Panc1 (cell line): ENCODE measurements at regions not wholly inside any gene's neighbourhood (a gene's known extent, or its start where the extent isn't known, plus 50 kb on each side); places are given as distances from the start of the nearest gene placed in this dataset.

Source experiments
- ATAC-seq: fragments of 200-7000 bp; cut with Tn5 transposase; 2 replicates; pipeline ENCODE4 v1.9.1; 2020; ENCODE audit warnings: mild to moderate bottlenecking, moderate library complexity
- BruUV-seq: library from RNA; stranded (reverse); fragments of 400-500 nt; replicated peaks from 2 replicates; lab custom pipeline; 2021; lab: Mats Ljungman, UMichigan
- CTCF ChIA-PET: fragments of 300-600 bp; sonication (Branson Sonifier 250); formaldehyde crosslinking; loops from one replicate; lab custom pipeline; 2022; ENCODE audit warnings: antibody characterized with exemption; lab: Charles Lee
- POLR2A ChIA-PET: fragments of 300-600 bp; sonication (Branson Sonifier 250); formaldehyde crosslinking; loops from one replicate; lab custom pipeline; 2022; ENCODE audit warnings: antibody characterized with exemption; lab: Charles Lee
- DNase-seq: peaks from one replicate; pipeline ENCODE4 v3.0.0-alpha.2; 2010; ENCODE audit warnings: low read depth, low spot score
- H3K27ac ChIP-seq: 2 replicates; pipeline ENCODE4 v1.5.1; 2011; ENCODE audit warnings: mild to moderate bottlenecking, low read length, inconsistent platforms
- H3K27me3 ChIP-seq: fragments of 200-500 bp; sonication (Bioruptor generic); 2 replicates; pipeline ENCODE4 v1.6.0; 2014; ENCODE audit warnings: low read length, inconsistent platforms; ENCODE audit not compliant: control insufficient read depth, insufficient read depth
- H3K36me3 ChIP-seq: fragments of 200-500 bp; sonication (Bioruptor generic); 2 replicates; pipeline ENCODE4 v1.5.1; 2014; ENCODE audit warnings: inconsistent platforms, mild to moderate bottlenecking, low read length, moderate library complexity; ENCODE audit not compliant: control insufficient read depth, insufficient read depth
- H3K4me1 ChIP-seq: 2 replicates; pipeline ENCODE4 v1.5.1; 2011; ENCODE audit warnings: inconsistent platforms, mild to moderate bottlenecking, low read length, moderate library complexity; ENCODE audit not compliant: control insufficient read depth, insufficient read depth
- H3K4me3 ChIP-seq, 2 experiments: 2 replicates each; pipeline ENCODE4 v1.5.1; 2011 to 2012; ENCODE audit warnings: low read depth in 2 of 2, low read length in 2 of 2, mild to moderate bottlenecking in 2 of 2, inconsistent platforms in 1 of 2, moderate library complexity in 1 of 2
- H3K9me3 ChIP-seq: fragments of 200-500 bp; sonication (Bioruptor generic); 2 replicates; pipeline ENCODE4 v1.5.1; 2014; ENCODE audit warnings: low read depth, mild to moderate bottlenecking, inconsistent platforms, low read length, moderate library complexity; ENCODE audit not compliant: control insufficient read depth, insufficient read depth
- POLR2AphosphoS5 ChIP-seq: IDR thresholded peaks from 2 replicates; pipeline ENCODE4 v1.6.1; 2012; ENCODE audit warnings: mild to moderate bottlenecking, low read depth, low read length, moderate library complexity
- SIN3A ChIP-seq: IDR thresholded peaks from 2 replicates; pipeline ENCODE4 v1.6.1; 2012; ENCODE audit warnings: low read depth, mild to moderate bottlenecking, low read length, moderate library complexity, borderline replicate concordance; ENCODE audit not compliant: insufficient read depth
- TCF7L2 ChIP-seq: IDR thresholded peaks from 2 replicates; pipeline ENCODE4 v1.6.1; 2011; ENCODE audit warnings: mild to moderate bottlenecking, low read depth, low read length, inconsistent platforms
- in situ Hi-C: cut with HindIII; loops from 2 replicates; pipeline ENCODE4 v1.10.0; 2016; ENCODE audit warnings: low sequenced_read_pairs, low pct_unique_long_range_greater_than_20kb
- intact Hi-C: fragments of 100-400 bp; cut with micrococcal nuclease; formaldehyde crosslinking; loops from one replicate; pipeline ENCODE4 v1.10.0; 2022; ENCODE audit not compliant: unreplicated experiment
- TF ChIP-seq, protein P1 (sequence below), 2 experiments: IDR thresholded peaks; 2 replicates each; pipeline ENCODE4 v1.6.1; 2011 to 2012; ENCODE audit warnings: low read depth in 2 of 2, control low read depth in 1 of 2, low read length in 1 of 2, mild to moderate bottlenecking in 1 of 2, moderate library complexity in 1 of 2; ENCODE audit not compliant: insufficient read depth in 1 of 2
- TF ChIP-seq, protein P2 (sequence below): fragments of 450-650 bp; IDR thresholded peaks from 2 replicates; pipeline ENCODE4 v1.5.1; 2017; ENCODE audit warnings: mild to moderate bottlenecking

DNA sequence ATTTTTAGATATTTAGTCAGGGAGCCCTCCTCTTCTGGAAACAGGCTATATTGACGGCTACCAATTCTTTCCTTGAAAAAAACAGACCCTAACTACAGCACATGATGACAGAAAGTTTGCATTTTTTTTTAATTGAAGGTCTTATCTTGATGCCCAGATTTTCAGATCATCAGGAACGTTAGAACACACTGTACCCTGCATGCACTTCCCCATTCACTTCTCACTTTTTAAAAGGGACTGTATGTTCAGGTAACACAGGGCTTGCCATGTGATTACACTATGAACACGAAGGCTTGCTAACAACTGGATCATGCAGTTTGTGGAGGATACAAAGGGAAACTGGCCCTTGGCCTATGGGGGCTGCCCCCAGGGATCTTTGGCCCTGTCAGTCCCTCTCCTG, 92.6 kb downstream of the RPS29 start:
- CTCF ChIA-PET: no interaction called here

GRCh38 chr14:49492151-49492550, 94.0 kb downstream of the RPS29 start:
- no peaks in the 10 kb centered on the region for H3K4me1 ChIP-seq
- ATAC-seq: no peak
- no peak for TF ChIP-seq POLR2AphosphoS5
- TF ChIP-seq, protein P1, sequence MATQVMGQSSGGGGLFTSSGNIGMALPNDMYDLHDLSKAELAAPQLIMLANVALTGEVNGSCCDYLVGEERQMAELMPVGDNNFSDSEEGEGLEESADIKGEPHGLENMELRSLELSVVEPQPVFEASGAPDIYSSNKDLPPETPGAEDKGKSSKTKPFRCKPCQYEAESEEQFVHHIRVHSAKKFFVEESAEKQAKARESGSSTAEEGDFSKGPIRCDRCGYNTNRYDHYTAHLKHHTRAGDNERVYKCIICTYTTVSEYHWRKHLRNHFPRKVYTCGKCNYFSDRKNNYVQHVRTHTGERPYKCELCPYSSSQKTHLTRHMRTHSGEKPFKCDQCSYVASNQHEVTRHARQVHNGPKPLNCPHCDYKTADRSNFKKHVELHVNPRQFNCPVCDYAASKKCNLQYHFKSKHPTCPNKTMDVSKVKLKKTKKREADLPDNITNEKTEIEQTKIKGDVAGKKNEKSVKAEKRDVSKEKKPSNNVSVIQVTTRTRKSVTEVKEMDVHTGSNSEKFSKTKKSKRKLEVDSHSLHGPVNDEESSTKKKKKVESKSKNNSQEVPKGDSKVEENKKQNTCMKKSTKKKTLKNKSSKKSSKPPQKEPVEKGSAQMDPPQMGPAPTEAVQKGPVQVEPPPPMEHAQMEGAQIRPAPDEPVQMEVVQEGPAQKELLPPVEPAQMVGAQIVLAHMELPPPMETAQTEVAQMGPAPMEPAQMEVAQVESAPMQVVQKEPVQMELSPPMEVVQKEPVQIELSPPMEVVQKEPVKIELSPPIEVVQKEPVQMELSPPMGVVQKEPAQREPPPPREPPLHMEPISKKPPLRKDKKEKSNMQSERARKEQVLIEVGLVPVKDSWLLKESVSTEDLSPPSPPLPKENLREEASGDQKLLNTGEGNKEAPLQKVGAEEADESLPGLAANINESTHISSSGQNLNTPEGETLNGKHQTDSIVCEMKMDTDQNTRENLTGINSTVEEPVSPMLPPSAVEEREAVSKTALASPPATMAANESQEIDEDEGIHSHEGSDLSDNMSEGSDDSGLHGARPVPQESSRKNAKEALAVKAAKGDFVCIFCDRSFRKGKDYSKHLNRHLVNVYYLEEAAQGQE (IDR thresholded peaks at IDR 0.05; ENCODE audit: insufficient read depth in 1 of 2, low read depth in 2 of 2, low read length in 1 of 2): no peak
- TF ChIP-seq SIN3A: no peak
- no peaks in the 10 kb centered on the region for H3K36me3 ChIP-seq
- ChIA-PET CTCF (no interaction called here), POLR2A (no interaction called here)
- no peak overlapping the region for H3K27ac ChIP-seq
- no peaks in the 10 kb centered on the region for H3K27me3 ChIP-seq
- in situ Hi-C loops (no loop called here), intact Hi-C loops (no loop called here)
- H3K4me3 ChIP-seq: no peak overlapping the region
- no TSS peak for BruUV-seq
- DNase-seq: no peak
- no peaks in the 10 kb centered on the region for H3K9me3 ChIP-seq

More for the DNA sequence above, 92.6 kb downstream of the RPS29 start:
- in situ Hi-C loops: no loop called here
- no TSS peak for BruUV-seq
- intact Hi-C loops: no loop called here
- no peaks in the 10 kb centered on the region for H3K9me3 ChIP-seq
- POLR2A ChIA-PET: no interaction called here
- H3K27me3 ChIP-seq: no peaks in the 10 kb centered on the region
- H3K27ac ChIP-seq: no peak overlapping the region
- H3K36me3 ChIP-seq: no peaks in the 10 kb centered on the region
- no peak for DNase-seq
- no peak overlapping the region for H3K4me3 ChIP-seq
- TF ChIP-seq SIN3A: no peak
- TF ChIP-seq POLR2AphosphoS5: no peak
- no peak for TF ChIP-seq TCF7L2
- TF ChIP-seq, protein P2, sequence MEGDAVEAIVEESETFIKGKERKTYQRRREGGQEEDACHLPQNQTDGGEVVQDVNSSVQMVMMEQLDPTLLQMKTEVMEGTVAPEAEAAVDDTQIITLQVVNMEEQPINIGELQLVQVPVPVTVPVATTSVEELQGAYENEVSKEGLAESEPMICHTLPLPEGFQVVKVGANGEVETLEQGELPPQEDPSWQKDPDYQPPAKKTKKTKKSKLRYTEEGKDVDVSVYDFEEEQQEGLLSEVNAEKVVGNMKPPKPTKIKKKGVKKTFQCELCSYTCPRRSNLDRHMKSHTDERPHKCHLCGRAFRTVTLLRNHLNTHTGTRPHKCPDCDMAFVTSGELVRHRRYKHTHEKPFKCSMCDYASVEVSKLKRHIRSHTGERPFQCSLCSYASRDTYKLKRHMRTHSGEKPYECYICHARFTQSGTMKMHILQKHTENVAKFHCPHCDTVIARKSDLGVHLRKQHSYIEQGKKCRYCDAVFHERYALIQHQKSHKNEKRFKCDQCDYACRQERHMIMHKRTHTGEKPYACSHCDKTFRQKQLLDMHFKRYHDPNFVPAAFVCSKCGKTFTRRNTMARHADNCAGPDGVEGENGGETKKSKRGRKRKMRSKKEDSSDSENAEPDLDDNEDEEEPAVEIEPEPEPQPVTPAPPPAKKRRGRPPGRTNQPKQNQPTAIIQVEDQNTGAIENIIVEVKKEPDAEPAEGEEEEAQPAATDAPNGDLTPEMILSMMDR: no peak
- TF ChIP-seq, protein P1 (IDR thresholded peaks at IDR 0.05; ENCODE audit: insufficient read depth in 1 of 2, low read depth in 2 of 2, low read length in 1 of 2): no peak
- H3K4me1 ChIP-seq: no peaks in the 10 kb centered on the region
- ATAC-seq: no peak
